ENCODE measurements at regions not wholly inside any gene's neighbourhood (a gene's known extent, or its start where the extent isn't known, plus 50 kb on each side); places are given as distances from the start of the nearest gene placed in this dataset.
A peak's percentile ranks its signal among the peaks of the same experiment; 100 is the strongest.

DNA sequence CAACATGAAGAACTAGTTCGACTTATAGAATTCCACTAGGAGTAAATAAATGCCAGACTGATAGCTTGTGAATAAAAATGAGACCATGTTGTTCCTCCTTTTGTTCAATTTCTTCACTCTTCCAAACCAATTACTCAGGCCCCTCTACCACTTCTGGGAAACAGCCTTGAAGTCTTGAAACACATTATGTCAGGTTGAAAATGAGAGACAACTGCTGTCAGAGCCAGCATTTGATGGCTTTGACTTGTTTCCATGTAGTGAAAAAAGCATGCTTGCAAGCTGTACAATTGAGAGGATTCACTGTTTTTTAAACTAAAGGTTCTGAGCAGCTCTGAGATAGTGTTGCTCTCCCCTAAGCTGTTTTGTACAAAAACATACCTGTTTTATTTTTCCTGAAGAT, 337.1 kb upstream of the SGCD start:
- ATAC-seq (no peak), DNase-seq (ENCODE audit: low spot score) (no peak)
- peaks cover 4% of the 10 kb centered on the region; the same call in 1 of the 2 replicates for H3K4me1 Mint-ChIP-seq
- no peak overlapping the region for H3K27ac Mint-ChIP-seq
- CTCF ChIA-PET: no interaction called here
- 0 out of 2 replicates have a peak, but pooled peaks cover 3% of the 10 kb centered on the region for H3K9me3 Mint-ChIP-seq
- H3K36me3 Mint-ChIP-seq: no peaks in the 10 kb centered on the region
- H3K4me3 Mint-ChIP-seq: no peak overlapping the region
- H3K27me3 Mint-ChIP-seq (ENCODE audit: low read depth): no peaks in the 10 kb centered on the region
- POLR2A ChIA-PET: no interaction called here
- TF ChIP-seq ZNF219 (CRISPR knock-in tag; IDR thresholded peaks at IDR 0.05; ENCODE audit: borderline replicate concordance) (no peak), MYBL2 (CRISPR knock-in tag; IDR thresholded peaks at IDR 0.05) (no peak), IRF2 (CRISPR knock-in tag; IDR thresholded peaks at IDR 0.05; ENCODE audit: borderline replicate concordance, low read depth) (no peak), NFE2L1 (CRISPR knock-in tag; IDR thresholded peaks at IDR 0.05) (no peak), NFATC4 (CRISPR knock-in tag; IDR thresholded peaks at IDR 0.05) (no peak), ELF4 (CRISPR knock-in tag; IDR thresholded peaks at IDR 0.05; ENCODE audit: low read depth) (no peak), CREM (CRISPR knock-in tag; IDR thresholded peaks at IDR 0.05) (no peak), ZNF416 (CRISPR knock-in tag; IDR thresholded peaks at IDR 0.05) (no peak), MXD4 (CRISPR knock-in tag; IDR thresholded peaks at IDR 0.05; ENCODE audit: borderline replicate concordance) (no peak), ZNF121 (CRISPR knock-in tag; IDR thresholded peaks at IDR 0.05) (no peak)
- TF ChIP-seq, protein P1, sequence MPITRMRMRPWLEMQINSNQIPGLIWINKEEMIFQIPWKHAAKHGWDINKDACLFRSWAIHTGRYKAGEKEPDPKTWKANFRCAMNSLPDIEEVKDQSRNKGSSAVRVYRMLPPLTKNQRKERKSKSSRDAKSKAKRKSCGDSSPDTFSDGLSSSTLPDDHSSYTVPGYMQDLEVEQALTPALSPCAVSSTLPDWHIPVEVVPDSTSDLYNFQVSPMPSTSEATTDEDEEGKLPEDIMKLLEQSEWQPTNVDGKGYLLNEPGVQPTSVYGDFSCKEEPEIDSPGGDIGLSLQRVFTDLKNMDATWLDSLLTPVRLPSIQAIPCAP (CRISPR knock-in tag; IDR thresholded peaks at IDR 0.05): no peak
- TF ChIP-seq, protein P2, sequence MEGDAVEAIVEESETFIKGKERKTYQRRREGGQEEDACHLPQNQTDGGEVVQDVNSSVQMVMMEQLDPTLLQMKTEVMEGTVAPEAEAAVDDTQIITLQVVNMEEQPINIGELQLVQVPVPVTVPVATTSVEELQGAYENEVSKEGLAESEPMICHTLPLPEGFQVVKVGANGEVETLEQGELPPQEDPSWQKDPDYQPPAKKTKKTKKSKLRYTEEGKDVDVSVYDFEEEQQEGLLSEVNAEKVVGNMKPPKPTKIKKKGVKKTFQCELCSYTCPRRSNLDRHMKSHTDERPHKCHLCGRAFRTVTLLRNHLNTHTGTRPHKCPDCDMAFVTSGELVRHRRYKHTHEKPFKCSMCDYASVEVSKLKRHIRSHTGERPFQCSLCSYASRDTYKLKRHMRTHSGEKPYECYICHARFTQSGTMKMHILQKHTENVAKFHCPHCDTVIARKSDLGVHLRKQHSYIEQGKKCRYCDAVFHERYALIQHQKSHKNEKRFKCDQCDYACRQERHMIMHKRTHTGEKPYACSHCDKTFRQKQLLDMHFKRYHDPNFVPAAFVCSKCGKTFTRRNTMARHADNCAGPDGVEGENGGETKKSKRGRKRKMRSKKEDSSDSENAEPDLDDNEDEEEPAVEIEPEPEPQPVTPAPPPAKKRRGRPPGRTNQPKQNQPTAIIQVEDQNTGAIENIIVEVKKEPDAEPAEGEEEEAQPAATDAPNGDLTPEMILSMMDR (IDR thresholded peaks at IDR 0.05): no peak
- TF ChIP-seq, protein P3, sequence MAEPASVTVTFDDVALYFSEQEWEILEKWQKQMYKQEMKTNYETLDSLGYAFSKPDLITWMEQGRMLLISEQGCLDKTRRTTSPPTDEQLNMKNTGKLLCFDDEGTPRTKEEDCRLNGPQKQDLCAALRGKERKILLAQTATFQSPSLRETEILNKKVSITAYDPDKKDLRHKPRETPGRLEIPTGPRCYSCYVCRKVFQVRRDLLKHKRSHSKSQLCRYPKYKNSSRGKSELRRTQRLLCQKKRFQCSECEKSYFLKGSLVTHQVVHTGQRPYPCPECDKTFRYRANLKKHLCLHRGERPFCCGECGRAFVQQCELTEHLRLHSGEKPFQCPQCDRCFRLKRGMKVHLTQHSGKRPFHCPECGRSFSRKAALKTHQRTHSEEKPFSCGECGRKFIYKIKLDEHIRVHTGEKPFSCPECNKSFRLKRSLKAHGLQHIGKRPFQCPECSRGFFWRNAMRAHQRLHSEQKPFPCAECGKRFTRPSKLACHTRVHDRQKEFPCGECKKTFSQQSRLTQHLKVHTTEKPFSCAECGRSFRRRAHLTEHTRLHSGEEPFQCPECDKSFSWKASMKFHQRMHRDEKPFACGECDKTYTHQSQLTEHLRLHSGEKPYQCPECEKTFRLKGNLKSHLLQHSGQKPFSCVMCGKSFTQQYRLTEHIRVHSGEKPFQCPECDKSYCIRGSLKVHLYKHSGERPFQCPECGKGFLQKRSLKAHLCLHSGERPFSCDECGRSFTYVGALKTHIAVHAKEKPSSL (CRISPR knock-in tag; conservative IDR thresholded peaks at IDR 0.05): no peak
- TF ChIP-seq, protein P4, sequence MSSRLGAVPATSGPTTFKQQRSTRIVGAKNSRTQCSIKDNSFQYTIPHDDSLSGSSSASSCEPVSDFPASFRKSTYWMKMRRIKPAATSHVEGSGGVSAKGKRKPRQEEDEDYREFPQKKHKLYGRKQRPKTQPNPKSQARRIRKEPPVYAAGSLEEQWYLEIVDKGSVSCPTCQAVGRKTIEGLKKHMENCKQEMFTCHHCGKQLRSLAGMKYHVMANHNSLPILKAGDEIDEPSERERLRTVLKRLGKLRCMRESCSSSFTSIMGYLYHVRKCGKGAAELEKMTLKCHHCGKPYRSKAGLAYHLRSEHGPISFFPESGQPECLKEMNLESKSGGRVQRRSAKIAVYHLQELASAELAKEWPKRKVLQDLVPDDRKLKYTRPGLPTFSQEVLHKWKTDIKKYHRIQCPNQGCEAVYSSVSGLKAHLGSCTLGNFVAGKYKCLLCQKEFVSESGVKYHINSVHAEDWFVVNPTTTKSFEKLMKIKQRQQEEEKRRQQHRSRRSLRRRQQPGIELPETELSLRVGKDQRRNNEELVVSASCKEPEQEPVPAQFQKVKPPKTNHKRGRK (CRISPR knock-in tag; IDR thresholded peaks at IDR 0.05; ENCODE audit: borderline replicate concordance): no peak

DNA sequence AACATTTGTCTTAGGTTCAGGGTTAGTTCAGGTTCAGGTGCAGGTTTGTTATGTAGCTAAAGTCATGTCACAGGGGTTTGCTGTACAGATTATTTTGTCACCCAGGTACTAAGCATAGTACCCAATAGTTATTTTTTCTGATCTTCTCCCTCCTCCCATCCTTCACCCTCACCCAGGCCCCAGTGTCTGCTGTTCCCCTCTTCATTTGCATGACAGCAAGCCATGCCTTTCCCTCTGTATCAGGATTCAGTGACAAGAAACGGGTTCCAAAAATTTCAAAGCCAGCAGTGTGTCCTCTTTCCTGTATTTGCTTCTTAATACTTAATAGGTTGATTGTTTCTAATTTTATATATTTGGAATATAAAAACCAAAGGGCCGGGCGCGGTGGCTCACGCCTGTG, 330.8 kb upstream of the SGCD start:
- Mint-ChIP-seq H3K4me1 (peaks cover 16% of the 10 kb centered on the region), H3K9me3 (0 out of 2 replicates have a peak, but pooled peaks cover 3% of the 10 kb centered on the region), H3K27me3 (ENCODE audit: low read depth) (no peaks in the 10 kb centered on the region), H3K27ac (no peak overlapping the region), H3K4me3 (no peak overlapping the region), H3K36me3 (no peaks in the 10 kb centered on the region)
- TF ChIP-seq, protein P5, sequence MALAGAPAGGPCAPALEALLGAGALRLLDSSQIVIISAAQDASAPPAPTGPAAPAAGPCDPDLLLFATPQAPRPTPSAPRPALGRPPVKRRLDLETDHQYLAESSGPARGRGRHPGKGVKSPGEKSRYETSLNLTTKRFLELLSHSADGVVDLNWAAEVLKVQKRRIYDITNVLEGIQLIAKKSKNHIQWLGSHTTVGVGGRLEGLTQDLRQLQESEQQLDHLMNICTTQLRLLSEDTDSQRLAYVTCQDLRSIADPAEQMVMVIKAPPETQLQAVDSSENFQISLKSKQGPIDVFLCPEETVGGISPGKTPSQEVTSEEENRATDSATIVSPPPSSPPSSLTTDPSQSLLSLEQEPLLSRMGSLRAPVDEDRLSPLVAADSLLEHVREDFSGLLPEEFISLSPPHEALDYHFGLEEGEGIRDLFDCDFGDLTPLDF (CRISPR knock-in tag; IDR thresholded peaks at IDR 0.05): no peak
- TF ChIP-seq ZNF317 (CRISPR knock-in tag; IDR thresholded peaks at IDR 0.05; ENCODE audit: borderline replicate concordance, low read depth): 0 out of 2 replicates have a peak, but pooled peaks have one; percentile 36
- ChIA-PET POLR2A (no interaction called here), CTCF (no interaction called here)
- ATAC-seq (peak; percentile 76), DNase-seq (ENCODE audit: low spot score) (no peak)

DNA sequence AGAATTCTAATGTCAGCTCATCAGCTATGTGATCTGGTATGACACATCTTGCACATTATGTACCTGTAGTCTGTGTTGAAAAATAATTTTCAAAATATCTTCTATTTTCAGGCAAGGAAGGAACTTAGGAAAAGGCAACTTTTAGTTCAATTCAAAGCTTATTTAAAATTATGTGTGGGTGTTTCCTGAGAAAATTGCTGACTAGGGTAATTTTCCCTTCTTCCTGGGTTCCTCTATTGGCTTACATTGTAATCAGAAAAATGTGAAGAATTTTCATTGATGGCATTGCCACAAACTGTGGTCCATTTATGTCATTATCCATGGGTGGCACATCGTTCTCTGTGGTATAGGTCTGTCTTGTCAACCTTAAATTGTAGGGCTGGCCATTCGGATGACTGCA, 328.7 kb upstream of the SGCD start:
- no peak for DNase-seq (ENCODE audit: low spot score)
- Mint-ChIP-seq H3K27ac (no peak overlapping the region), H3K36me3 (no peaks in the 10 kb centered on the region), H3K9me3 (0 out of 2 replicates have a peak, but pooled peaks cover 3% of the 10 kb centered on the region), H3K4me3 (no peak overlapping the region), H3K4me1 (peaks cover 12% of the 10 kb centered on the region), H3K27me3 (ENCODE audit: low read depth) (no peaks in the 10 kb centered on the region)
- POLR2A ChIA-PET: no interaction called here
- ATAC-seq: no peak
- CTCF ChIA-PET: no interaction called here
- TF ChIP-seq, protein P6, sequence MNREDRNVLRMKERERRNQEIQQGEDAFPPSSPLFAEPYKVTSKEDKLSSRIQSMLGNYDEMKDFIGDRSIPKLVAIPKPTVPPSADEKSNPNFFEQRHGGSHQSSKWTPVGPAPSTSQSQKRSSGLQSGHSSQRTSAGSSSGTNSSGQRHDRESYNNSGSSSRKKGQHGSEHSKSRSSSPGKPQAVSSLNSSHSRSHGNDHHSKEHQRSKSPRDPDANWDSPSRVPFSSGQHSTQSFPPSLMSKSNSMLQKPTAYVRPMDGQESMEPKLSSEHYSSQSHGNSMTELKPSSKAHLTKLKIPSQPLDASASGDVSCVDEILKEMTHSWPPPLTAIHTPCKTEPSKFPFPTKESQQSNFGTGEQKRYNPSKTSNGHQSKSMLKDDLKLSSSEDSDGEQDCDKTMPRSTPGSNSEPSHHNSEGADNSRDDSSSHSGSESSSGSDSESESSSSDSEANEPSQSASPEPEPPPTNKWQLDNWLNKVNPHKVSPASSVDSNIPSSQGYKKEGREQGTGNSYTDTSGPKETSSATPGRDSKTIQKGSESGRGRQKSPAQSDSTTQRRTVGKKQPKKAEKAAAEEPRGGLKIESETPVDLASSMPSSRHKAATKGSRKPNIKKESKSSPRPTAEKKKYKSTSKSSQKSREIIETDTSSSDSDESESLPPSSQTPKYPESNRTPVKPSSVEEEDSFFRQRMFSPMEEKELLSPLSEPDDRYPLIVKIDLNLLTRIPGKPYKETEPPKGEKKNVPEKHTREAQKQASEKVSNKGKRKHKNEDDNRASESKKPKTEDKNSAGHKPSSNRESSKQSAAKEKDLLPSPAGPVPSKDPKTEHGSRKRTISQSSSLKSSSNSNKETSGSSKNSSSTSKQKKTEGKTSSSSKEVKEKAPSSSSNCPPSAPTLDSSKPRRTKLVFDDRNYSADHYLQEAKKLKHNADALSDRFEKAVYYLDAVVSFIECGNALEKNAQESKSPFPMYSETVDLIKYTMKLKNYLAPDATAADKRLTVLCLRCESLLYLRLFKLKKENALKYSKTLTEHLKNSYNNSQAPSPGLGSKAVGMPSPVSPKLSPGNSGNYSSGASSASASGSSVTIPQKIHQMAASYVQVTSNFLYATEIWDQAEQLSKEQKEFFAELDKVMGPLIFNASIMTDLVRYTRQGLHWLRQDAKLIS (CRISPR knock-in tag; IDR thresholded peaks at IDR 0.05; ENCODE audit: borderline replicate concordance): no peak
- TF ChIP-seq ZBTB21 (CRISPR knock-in tag; IDR thresholded peaks at IDR 0.05; ENCODE audit: borderline replicate concordance) (no peak), ZNF121 (CRISPR knock-in tag; IDR thresholded peaks at IDR 0.05) (no peak), ZNF416 (CRISPR knock-in tag; IDR thresholded peaks at IDR 0.05) (no peak), RORB (CRISPR knock-in tag; IDR thresholded peaks at IDR 0.05) (no peak)
- TF ChIP-seq, protein P7, sequence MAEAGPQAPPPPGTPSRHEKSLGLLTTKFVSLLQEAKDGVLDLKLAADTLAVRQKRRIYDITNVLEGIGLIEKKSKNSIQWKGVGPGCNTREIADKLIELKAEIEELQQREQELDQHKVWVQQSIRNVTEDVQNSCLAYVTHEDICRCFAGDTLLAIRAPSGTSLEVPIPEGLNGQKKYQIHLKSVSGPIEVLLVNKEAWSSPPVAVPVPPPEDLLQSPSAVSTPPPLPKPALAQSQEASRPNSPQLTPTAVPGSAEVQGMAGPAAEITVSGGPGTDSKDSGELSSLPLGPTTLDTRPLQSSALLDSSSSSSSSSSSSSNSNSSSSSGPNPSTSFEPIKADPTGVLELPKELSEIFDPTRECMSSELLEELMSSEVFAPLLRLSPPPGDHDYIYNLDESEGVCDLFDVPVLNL (CRISPR knock-in tag; IDR thresholded peaks at IDR 0.05; ENCODE audit: borderline replicate concordance, low read depth): no peak
